Neural cell (in vitro differentiated cells): ENCODE measurements at regions not wholly inside any gene's neighbourhood (a gene's known extent, or its start where the extent isn't known, plus 50 kb on each side); places are given as distances from the start of the nearest gene placed in this dataset.

Experiments used
- H2AFZ ChIP-seq: fragments of 200-600, 300-800 bp; sonication (generic), shearing (Covaris generic); 2 replicates; pipeline ENCODE4 v1.6.0; 2014; ENCODE audit warnings: low read depth, mild to moderate bottlenecking, antibody characterized with exemption, low read length, moderate library complexity
- H3F3A ChIP-seq: fragments of 200-600 bp; shearing (Covaris generic); 2 replicates; pipeline ENCODE4 v1.6.1; 2016; ENCODE audit warnings: mild to moderate bottlenecking, moderate library complexity, mixed read lengths, antibody characterized with exemption, low read length; ENCODE audit not compliant: insufficient read depth, poor library complexity, severe bottlenecking
- H3K27ac ChIP-seq: fragments of 200-600, 300-800 bp; sonication (generic), shearing (Covaris generic); 2 replicates; pipeline ENCODE4 v1.5.1; 2014; ENCODE audit warnings: mild to moderate bottlenecking, low read length, moderate library complexity
- H3K27me3 ChIP-seq: fragments of 300-800, 200-600 bp; sonication (generic), shearing (Covaris generic); 2 replicates; pipeline ENCODE4 v1.6.0; 2014; ENCODE audit warnings: mild to moderate bottlenecking, low read depth, low read length, moderate library complexity; ENCODE audit not compliant: insufficient read depth
- H3K36me3 ChIP-seq: fragments of 300-800, 200-600 bp; sonication (generic), shearing (Covaris generic); 2 replicates; pipeline ENCODE4 v1.5.1; 2014; ENCODE audit warnings: mild to moderate bottlenecking, antibody characterized with exemption, low read length, moderate library complexity; ENCODE audit not compliant: insufficient read depth
- H3K4me2 ChIP-seq: fragments of 300-800, 200-600 bp; sonication (generic), shearing (Covaris generic); 2 replicates; pipeline ENCODE4 v1.6.0; 2014; ENCODE audit warnings: mild to moderate bottlenecking, low read length
- H3K4me3 ChIP-seq: fragments of 300-800, 200-600 bp; sonication (generic), shearing (Covaris generic); 2 replicates; pipeline ENCODE4 v1.5.1; 2014; ENCODE audit warnings: mild to moderate bottlenecking, low read length, moderate library complexity
- H3K79me2 ChIP-seq: fragments of 200-600 bp; shearing (Covaris generic); replicated peaks from 2 replicates; pipeline ENCODE4 v1.6.0; 2014; ENCODE audit warnings: mild to moderate bottlenecking, low read length, moderate library complexity; ENCODE audit not compliant: insufficient read depth
- H3K9ac ChIP-seq: fragments of 300-800, 200-600 bp; sonication (generic), shearing (Covaris generic); 2 replicates; pipeline ENCODE4 v1.6.1; 2016; ENCODE audit warnings: mild to moderate bottlenecking, low read length, mixed read lengths
- H3K9me2 ChIP-seq: fragments of 200-600 bp; shearing (Covaris generic); 2 replicates; pipeline ENCODE4 v1.6.1; 2016; ENCODE audit warnings: mild to moderate bottlenecking, low read length, mixed read lengths; ENCODE audit not compliant: insufficient read depth
- H3K9me3 ChIP-seq: fragments of 200-600, 300-800 bp; sonication (generic), shearing (Covaris generic); 2 replicates; pipeline ENCODE4 v1.6.1; 2016; ENCODE audit warnings: mild to moderate bottlenecking, mixed run types, low read length, moderate library complexity, mixed read lengths
- H4K20me1 ChIP-seq: fragments of 200-600 bp; shearing (Covaris generic); 2 replicates; pipeline ENCODE4 v1.6.1; 2016; ENCODE audit warnings: mild to moderate bottlenecking, mixed run types; ENCODE audit not compliant: insufficient read depth
- EP300 ChIP-seq: fragments of 450-650 bp; conservative IDR thresholded peaks from 2 replicates; pipeline ENCODE4 v1.6.1; 2014; ENCODE audit warnings: antibody characterized with exemption, mild to moderate bottlenecking, moderate library complexity; ENCODE audit not compliant: poor library complexity, severe bottlenecking
- EZH2 ChIP-seq: fragments of 200-600, 300-800 bp; shearing (Covaris generic), sonication (generic); IDR thresholded peaks from 2 replicates; pipeline ENCODE4 v1.6.1; 2014; ENCODE audit warnings: antibody characterized with exemption, low read length, borderline replicate concordance, mild to moderate bottlenecking; ENCODE audit not compliant: insufficient read depth, poor library complexity, severe bottlenecking
- MXI1 ChIP-seq: fragments of 450-650 bp; conservative IDR thresholded peaks from 2 replicates; pipeline ENCODE4 v1.6.1; 2014; ENCODE audit warnings: antibody characterized with exemption, mild to moderate bottlenecking; ENCODE audit not compliant: poor library complexity, severe bottlenecking
- POLR2AphosphoS5 ChIP-seq: IDR thresholded peaks from 2 replicates; pipeline ENCODE4 v1.6.1; 2012
- RAD21 ChIP-seq: fragments of 450-650 bp; conservative IDR thresholded peaks from 2 replicates; pipeline ENCODE4 v1.6.1; 2014; ENCODE audit warnings: antibody characterized with exemption, mild to moderate bottlenecking, moderate library complexity
- SMC3 ChIP-seq: fragments of 450-650 bp; conservative IDR thresholded peaks from 2 replicates; pipeline ENCODE4 v1.6.1; 2014; ENCODE audit warnings: antibody characterized with exemption, mild to moderate bottlenecking, moderate library complexity; ENCODE audit not compliant: poor library complexity
- TAF1 ChIP-seq: IDR thresholded peaks from 2 replicates; pipeline ENCODE4 v1.6.1; 2012; ENCODE audit warnings: low read depth
- TF ChIP-seq, protein P1 (sequence below): IDR thresholded peaks from 2 replicates; pipeline ENCODE4 v1.6.1; 2012; ENCODE audit warnings: borderline replicate concordance
- TF ChIP-seq, protein P2 (sequence below): fragments of 450-650 bp; IDR thresholded peaks from 2 replicates; pipeline ENCODE4 v1.5.1; 2014; ENCODE audit warnings: antibody characterized with exemption, mild to moderate bottlenecking, moderate library complexity; ENCODE audit not compliant: poor library complexity, severe bottlenecking

DNA sequence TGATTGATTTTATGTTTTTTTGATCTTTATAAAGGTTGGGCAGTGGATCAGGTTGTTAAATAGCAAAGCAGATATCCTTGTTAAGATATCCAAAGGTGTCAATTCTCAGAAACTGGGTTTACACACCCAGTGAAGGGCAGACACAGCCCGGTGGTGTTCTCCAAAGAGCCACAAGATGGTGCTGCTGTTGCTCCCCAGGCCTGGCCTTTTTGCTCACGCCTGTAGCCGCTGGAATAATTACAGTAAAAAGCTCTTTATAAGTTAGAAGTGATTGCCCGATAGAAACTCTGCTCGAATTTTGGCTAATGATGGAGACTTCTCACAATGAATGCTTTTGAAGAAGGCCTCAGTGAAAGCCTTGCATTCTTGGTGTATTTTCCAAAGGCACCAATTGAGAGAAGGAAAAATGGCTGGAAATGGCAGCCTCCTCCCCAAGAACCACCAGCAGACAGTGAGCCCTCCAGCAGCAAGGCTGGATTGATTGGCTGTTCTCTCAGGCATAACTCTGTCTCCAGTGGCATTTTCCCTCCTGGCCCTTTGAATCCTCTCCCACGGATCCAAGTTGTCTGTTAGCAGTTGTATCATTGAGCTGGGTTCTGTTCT, 120.5 kb upstream of the CHD6 start:
- no peak overlapping the region for H3K4me3 ChIP-seq
- H3K4me2 ChIP-seq, result no peak overlapping the region
- no peaks in the 10 kb centered on the region for H3K79me2 ChIP-seq
- H3K27ac ChIP-seq, result no peak overlapping the region
- H3K9me3 ChIP-seq, result no peaks in the 10 kb centered on the region
- no peaks in the 10 kb centered on the region for H3K9me2 ChIP-seq
- TF ChIP-seq, protein P1, sequence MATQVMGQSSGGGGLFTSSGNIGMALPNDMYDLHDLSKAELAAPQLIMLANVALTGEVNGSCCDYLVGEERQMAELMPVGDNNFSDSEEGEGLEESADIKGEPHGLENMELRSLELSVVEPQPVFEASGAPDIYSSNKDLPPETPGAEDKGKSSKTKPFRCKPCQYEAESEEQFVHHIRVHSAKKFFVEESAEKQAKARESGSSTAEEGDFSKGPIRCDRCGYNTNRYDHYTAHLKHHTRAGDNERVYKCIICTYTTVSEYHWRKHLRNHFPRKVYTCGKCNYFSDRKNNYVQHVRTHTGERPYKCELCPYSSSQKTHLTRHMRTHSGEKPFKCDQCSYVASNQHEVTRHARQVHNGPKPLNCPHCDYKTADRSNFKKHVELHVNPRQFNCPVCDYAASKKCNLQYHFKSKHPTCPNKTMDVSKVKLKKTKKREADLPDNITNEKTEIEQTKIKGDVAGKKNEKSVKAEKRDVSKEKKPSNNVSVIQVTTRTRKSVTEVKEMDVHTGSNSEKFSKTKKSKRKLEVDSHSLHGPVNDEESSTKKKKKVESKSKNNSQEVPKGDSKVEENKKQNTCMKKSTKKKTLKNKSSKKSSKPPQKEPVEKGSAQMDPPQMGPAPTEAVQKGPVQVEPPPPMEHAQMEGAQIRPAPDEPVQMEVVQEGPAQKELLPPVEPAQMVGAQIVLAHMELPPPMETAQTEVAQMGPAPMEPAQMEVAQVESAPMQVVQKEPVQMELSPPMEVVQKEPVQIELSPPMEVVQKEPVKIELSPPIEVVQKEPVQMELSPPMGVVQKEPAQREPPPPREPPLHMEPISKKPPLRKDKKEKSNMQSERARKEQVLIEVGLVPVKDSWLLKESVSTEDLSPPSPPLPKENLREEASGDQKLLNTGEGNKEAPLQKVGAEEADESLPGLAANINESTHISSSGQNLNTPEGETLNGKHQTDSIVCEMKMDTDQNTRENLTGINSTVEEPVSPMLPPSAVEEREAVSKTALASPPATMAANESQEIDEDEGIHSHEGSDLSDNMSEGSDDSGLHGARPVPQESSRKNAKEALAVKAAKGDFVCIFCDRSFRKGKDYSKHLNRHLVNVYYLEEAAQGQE, result no peak
- TF ChIP-seq TAF1 (no peak), RAD21 (peak; percentile 99), SMC3 (peak; percentile 98), EZH2 (no peak), EP300 (no peak), MXI1 (no peak), POLR2AphosphoS5 (no peak)
- TF ChIP-seq, protein P2, sequence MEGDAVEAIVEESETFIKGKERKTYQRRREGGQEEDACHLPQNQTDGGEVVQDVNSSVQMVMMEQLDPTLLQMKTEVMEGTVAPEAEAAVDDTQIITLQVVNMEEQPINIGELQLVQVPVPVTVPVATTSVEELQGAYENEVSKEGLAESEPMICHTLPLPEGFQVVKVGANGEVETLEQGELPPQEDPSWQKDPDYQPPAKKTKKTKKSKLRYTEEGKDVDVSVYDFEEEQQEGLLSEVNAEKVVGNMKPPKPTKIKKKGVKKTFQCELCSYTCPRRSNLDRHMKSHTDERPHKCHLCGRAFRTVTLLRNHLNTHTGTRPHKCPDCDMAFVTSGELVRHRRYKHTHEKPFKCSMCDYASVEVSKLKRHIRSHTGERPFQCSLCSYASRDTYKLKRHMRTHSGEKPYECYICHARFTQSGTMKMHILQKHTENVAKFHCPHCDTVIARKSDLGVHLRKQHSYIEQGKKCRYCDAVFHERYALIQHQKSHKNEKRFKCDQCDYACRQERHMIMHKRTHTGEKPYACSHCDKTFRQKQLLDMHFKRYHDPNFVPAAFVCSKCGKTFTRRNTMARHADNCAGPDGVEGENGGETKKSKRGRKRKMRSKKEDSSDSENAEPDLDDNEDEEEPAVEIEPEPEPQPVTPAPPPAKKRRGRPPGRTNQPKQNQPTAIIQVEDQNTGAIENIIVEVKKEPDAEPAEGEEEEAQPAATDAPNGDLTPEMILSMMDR, result peak; percentile 98
- H3K27me3 ChIP-seq, result no peaks in the 10 kb centered on the region
- H3K9ac ChIP-seq, result no peak overlapping the region
- H3F3A ChIP-seq, result no peaks in the 10 kb centered on the region
- no peaks in the 10 kb centered on the region for H4K20me1 ChIP-seq
- H3K36me3 ChIP-seq, result no peaks in the 10 kb centered on the region
- H2AFZ ChIP-seq, result no peak overlapping the region

DNA sequence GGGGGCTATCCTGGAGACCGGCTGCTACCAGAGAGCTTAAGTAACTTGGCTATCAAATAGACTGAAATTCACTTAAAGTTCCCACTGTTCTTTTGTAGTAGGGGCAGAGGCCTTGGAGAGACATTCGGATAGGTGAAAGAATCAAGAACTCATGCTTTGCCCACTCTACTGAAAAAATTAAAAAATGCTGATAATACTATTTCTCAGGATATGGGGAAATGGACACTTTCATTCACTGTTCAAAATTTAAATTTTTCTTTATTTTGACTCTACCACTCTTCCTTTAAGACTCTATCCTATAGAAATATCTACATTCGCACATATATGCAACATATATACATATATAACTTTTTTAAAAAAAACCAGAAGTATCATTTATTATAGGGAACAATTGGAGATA, 117.8 kb upstream of the CHD6 start:
- no peaks in the 10 kb centered on the region for H3K79me2 ChIP-seq
- H3K27ac ChIP-seq, result no peak overlapping the region
- no peaks in the 10 kb centered on the region for H3F3A ChIP-seq
- H3K4me2 ChIP-seq, result no peak overlapping the region
- H4K20me1 ChIP-seq, result no peaks in the 10 kb centered on the region
- H3K4me3 ChIP-seq, result no peak overlapping the region
- H3K36me3 ChIP-seq, result no peaks in the 10 kb centered on the region
- no peaks in the 10 kb centered on the region for H3K9me2 ChIP-seq
- H3K27me3 ChIP-seq, result no peaks in the 10 kb centered on the region
- TF ChIP-seq EZH2, result no peak
- no peak for TF ChIP-seq POLR2AphosphoS5
- TF ChIP-seq MXI1, result no peak
- H3K9me3 ChIP-seq, result no peaks in the 10 kb centered on the region
- H3K9ac ChIP-seq, result no peak overlapping the region
- H2AFZ ChIP-seq, result no peak overlapping the region

DNA sequence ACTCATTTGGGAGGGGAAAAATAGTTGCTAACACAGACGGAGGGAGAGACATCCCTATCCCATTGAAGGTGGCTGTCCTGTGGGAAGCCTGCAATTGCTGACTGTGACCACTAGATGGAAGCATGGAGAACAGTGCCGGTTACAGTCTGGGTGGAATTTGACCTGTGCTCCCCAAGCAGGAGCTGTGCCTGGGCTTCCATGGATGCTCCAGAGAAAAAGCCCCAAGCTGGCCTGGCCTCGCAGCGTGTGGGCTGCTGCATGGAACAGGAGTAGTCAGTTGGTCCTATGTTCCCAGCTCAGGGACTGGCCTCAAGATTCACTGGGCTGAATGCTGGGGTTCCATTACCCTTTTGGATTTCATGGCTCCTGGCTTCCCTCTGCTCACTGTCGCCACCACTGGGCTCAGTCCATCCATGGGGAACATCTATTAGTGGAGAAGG, 116.3 kb upstream of the CHD6 start:
- TF ChIP-seq EZH2, result no peak
- TF ChIP-seq EP300, result no peak
- peak; percentile 72 for TF ChIP-seq RAD21
- no peak for TF ChIP-seq POLR2AphosphoS5
- peak; percentile 77 for TF ChIP-seq SMC3
- TF ChIP-seq TAF1, result no peak
- TF ChIP-seq, protein P1, result no peak
- TF ChIP-seq, protein P2, result peak; percentile 79
- TF ChIP-seq MXI1, result no peak
- H3K36me3 ChIP-seq, result no peaks in the 10 kb centered on the region
- H3K79me2 ChIP-seq, result no peaks in the 10 kb centered on the region
- no peaks in the 10 kb centered on the region for H3K9me2 ChIP-seq
- H3K4me3 ChIP-seq, result no peak overlapping the region
- H3F3A ChIP-seq, result no peaks in the 10 kb centered on the region
- H3K9ac ChIP-seq, result no peak overlapping the region
- no peak overlapping the region for H3K27ac ChIP-seq
- no peak overlapping the region for H2AFZ ChIP-seq
- no peak overlapping the region for H3K4me2 ChIP-seq
- H4K20me1 ChIP-seq, result no peaks in the 10 kb centered on the region
- H3K27me3 ChIP-seq, result no peaks in the 10 kb centered on the region
- H3K9me3 ChIP-seq, result no peaks in the 10 kb centered on the region
